ENCODE measurements at regions not wholly inside any gene's neighbourhood (a gene's known extent, or its start where the extent isn't known, plus 50 kb on each side); places are given as distances from the start of the nearest gene placed in this dataset.

GRCh38 chr7:23966941-23967340, 256.9 kb downstream of the STK31 start:
- H3K4me2 ChIP-seq (ENCODE audit: low read length) = no peak overlapping the region
- no peaks in the 10 kb centered on the region for H3K27me3 ChIP-seq (ENCODE audit: low read depth, low read length)
- H3K9me3 ChIP-seq (ENCODE audit: insufficient read depth, low read length) = no peaks in the 10 kb centered on the region
- no peak overlapping the region for H3K27ac ChIP-seq (ENCODE audit: low read length)
- H2AFZ ChIP-seq (ENCODE audit: low read depth, low read length) = no peak overlapping the region
- no peak for TF ChIP-seq EZH2phosphoT487 (IDR thresholded peaks at IDR 0.05; ENCODE audit: low read depth)
- TF ChIP-seq CTCF (IDR thresholded peaks at IDR 0.05; ENCODE audit: low read depth, low read length) = no peak
- no peaks in the 10 kb centered on the region for H3K36me3 ChIP-seq (replicated peaks; ENCODE audit: low read depth, low read length)
- no peak overlapping the region for H3K4me3 ChIP-seq (ENCODE audit: low read length)
- H3K79me2 ChIP-seq (ENCODE audit: low read length) = no peaks in the 10 kb centered on the region
- H3K4me1 ChIP-seq (ENCODE audit: low read length) = 0 out of 2 replicates have a peak, but pooled peaks cover 8% of the 10 kb centered on the region
- no peak overlapping the region for H3K9ac ChIP-seq (ENCODE audit: low read length)
- no peaks in the 10 kb centered on the region for H4K20me1 ChIP-seq (ENCODE audit: insufficient read depth, low read length)

GRCh38 chr7:23967949-23968599, 258.1 kb downstream of the STK31 start:
- Histone ChIP-seq H3K9ac (ENCODE audit: low read length) (no peak overlapping the region), H3K27ac (ENCODE audit: low read length) (no peak overlapping the region), H2AFZ (ENCODE audit: low read depth, low read length) (no peak overlapping the region), H3K4me1 (ENCODE audit: low read length) (0 out of 2 replicates have a peak, but pooled peaks cover 8% of the 10 kb centered on the region), H3K9me3 (ENCODE audit: insufficient read depth, low read length) (no peaks in the 10 kb centered on the region), H4K20me1 (ENCODE audit: insufficient read depth, low read length) (no peaks in the 10 kb centered on the region), H3K79me2 (ENCODE audit: low read length) (no peaks in the 10 kb centered on the region), H3K4me3 (ENCODE audit: low read length) (no peak overlapping the region), H3K36me3 (replicated peaks; ENCODE audit: low read depth, low read length) (no peaks in the 10 kb centered on the region), H3K27me3 (ENCODE audit: low read depth, low read length) (no peaks in the 10 kb centered on the region), H3K4me2 (ENCODE audit: low read length) (0 out of 2 replicates have a peak overlapping the region, but pooled peaks have one; percentile 17)
- TF ChIP-seq EZH2phosphoT487 (IDR thresholded peaks at IDR 0.05; ENCODE audit: low read depth) (no peak), CTCF (IDR thresholded peaks at IDR 0.05; ENCODE audit: low read depth, low read length) (no peak)

- Histone ChIP-seq H2AFZ (ENCODE audit: low read depth, low read length) (no peak overlapping the region), H3K9me3 (ENCODE audit: insufficient read depth, low read length) (no peaks in the 10 kb centered on the region), H3K27ac (ENCODE audit: low read length) (no peak overlapping the region), H3K9ac (ENCODE audit: low read length) (no peak overlapping the region), H3K27me3 (ENCODE audit: low read depth, low read length) (no peaks in the 10 kb centered on the region), H3K4me1 (ENCODE audit: low read length) (0 out of 2 replicates have a peak, but pooled peaks cover 8% of the 10 kb centered on the region), H3K79me2 (ENCODE audit: low read length) (no peaks in the 10 kb centered on the region), H3K4me3 (ENCODE audit: low read length) (no peak overlapping the region), H4K20me1 (ENCODE audit: insufficient read depth, low read length) (no peaks in the 10 kb centered on the region), H3K4me2 (ENCODE audit: low read length) (no peak overlapping the region), H3K36me3 (replicated peaks; ENCODE audit: low read depth, low read length) (no peaks in the 10 kb centered on the region)
- TF ChIP-seq CTCF (IDR thresholded peaks at IDR 0.05; ENCODE audit: low read depth, low read length) = no peak
- no peak for TF ChIP-seq EZH2phosphoT487 (IDR thresholded peaks at IDR 0.05; ENCODE audit: low read depth)
These were observed 258.8 kb downstream of the STK31 start for GRCh38 chr7:23968791-23969190.

GRCh38 chr7:23969443-23969842, 259.4 kb downstream of the STK31 start:
- Histone ChIP-seq H3K9ac (ENCODE audit: low read length) (no peak overlapping the region), H3K36me3 (replicated peaks; ENCODE audit: low read depth, low read length) (no peaks in the 10 kb centered on the region), H3K27me3 (ENCODE audit: low read depth, low read length) (no peaks in the 10 kb centered on the region), H2AFZ (ENCODE audit: low read depth, low read length) (no peak overlapping the region), H3K4me1 (ENCODE audit: low read length) (0 out of 2 replicates have a peak, but pooled peaks cover 8% of the 10 kb centered on the region), H3K9me3 (ENCODE audit: insufficient read depth, low read length) (no peaks in the 10 kb centered on the region), H3K4me3 (ENCODE audit: low read length) (no peak overlapping the region), H3K27ac (ENCODE audit: low read length) (no peak overlapping the region), H3K79me2 (ENCODE audit: low read length) (no peaks in the 10 kb centered on the region), H4K20me1 (ENCODE audit: insufficient read depth, low read length) (no peaks in the 10 kb centered on the region), H3K4me2 (ENCODE audit: low read length) (no peak overlapping the region)
- TF ChIP-seq EZH2phosphoT487 (IDR thresholded peaks at IDR 0.05; ENCODE audit: low read depth) = no peak
- no peak for TF ChIP-seq CTCF (IDR thresholded peaks at IDR 0.05; ENCODE audit: low read depth, low read length)
